ENCODE measurements at regions not wholly inside any gene's neighbourhood (a gene's known extent, or its start where the extent isn't known, plus 50 kb on each side); places are given as distances from the start of the nearest gene placed in this dataset.
A peak's percentile ranks its signal among the peaks of the same experiment; 100 is the strongest.

DNA sequence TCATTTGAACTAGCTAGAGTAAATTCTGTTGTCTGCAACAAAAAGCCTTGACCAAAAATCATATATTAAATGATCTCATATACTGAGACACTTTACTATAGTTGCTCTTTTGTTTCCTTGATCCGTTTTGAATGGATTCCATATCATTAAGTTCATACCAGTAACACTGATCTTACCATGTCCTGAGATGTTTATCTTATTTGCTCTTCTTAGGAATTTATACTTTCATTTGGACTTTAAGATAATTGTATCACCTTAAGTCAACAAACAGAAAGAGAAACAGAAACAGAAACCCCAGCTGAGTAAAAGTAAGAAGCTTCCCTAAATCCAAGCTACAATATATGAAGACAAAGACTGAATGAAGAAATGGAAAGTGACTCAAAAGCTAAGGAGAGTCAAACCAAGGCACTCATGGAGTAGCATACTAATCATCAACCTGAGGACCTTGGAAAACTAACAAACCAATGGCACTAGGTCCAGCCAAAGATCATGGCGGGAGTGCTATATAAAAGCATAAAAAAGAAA lies 106.5 kb upstream of the COX10 start:
- peak overlapping the region in 1 of 10 donors; percentile 17 for H3K4me3 Mint-ChIP-seq
- no peak for ATAC-seq

DNA sequence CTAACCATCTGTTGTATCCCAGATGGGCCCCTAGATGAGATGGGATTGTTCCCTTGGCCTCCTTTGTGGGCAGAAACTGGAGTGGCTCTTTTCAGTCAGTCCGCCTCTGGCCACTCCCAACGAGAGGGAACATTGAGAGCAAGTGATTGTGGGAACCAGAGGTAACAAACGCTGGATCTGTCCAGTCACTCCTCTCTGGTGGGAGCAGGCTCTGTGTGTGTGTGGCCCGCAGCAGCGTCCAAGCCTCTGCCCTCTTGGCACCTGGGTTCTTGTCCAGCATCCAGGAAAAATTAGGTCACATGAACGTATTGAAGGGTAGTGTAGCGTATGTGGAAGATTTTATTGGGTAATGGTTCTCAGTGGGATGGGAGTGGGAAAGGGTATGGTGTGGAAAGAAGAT lies 101.9 kb upstream of the COX10 start:
- Mint-ChIP-seq H3K36me3 (peaks cover 0 to 11% (median 0%) of the 10 kb centered on the region in 5 donors), H3K4me1 (peaks cover 0 to 24% (median 4%) of the 10 kb centered on the region in 7 donors), H3K4me3 (no peak overlapping the region), H3K27ac (no peak overlapping the region), H3K9me3 (no peaks in the 10 kb centered on the region), H3K27me3 (no peaks in the 10 kb centered on the region)
- ATAC-seq (no peak), DNase-seq (no peak)
- Histone ChIP-seq H3K36me3 (ENCODE audit: control insufficient read depth in 2 of 3, insufficient read depth in 3 of 3, low read length in 3 of 3) (no peaks in the 10 kb centered on the region), H3K27me3 (ENCODE audit: control insufficient read depth in 2 of 2, insufficient read depth in 2 of 2, low read length in 2 of 2) (no peaks in the 10 kb centered on the region), H3K4me3 (ENCODE audit: low read length) (no peak overlapping the region), H3K9me3 (ENCODE audit: control insufficient read depth in 2 of 3, low read length in 3 of 3) (no peaks in the 10 kb centered on the region), H3K27ac (ENCODE audit: low read depth, low read length) (no peak overlapping the region), H3K4me1 (ENCODE audit: control insufficient read depth in 2 of 2, insufficient read depth in 2 of 2, low read length in 2 of 2) (no peaks in the 10 kb centered on the region)
- intact Hi-C loops (cut with micrococcal nuclease) = no loop called here
- ChIA-PET CTCF (no interaction called here), POLR2A (no interaction called here)

More for the DNA sequence above, 106.5 kb upstream of the COX10 start:
- peaks cover 0 to 3% (median 0%) of the 10 kb centered on the region in 11 donors for H3K9me3 Mint-ChIP-seq
- Histone ChIP-seq H3K36me3 (ENCODE audit: control insufficient read depth in 2 of 3, insufficient read depth in 3 of 3, low read length in 3 of 3) (no peaks in the 10 kb centered on the region), H3K27ac (ENCODE audit: low read depth, low read length) (no peak overlapping the region), H3K27me3 (ENCODE audit: control insufficient read depth in 2 of 2, insufficient read depth in 2 of 2, low read length in 2 of 2) (no peaks in the 10 kb centered on the region), H3K4me3 (ENCODE audit: low read length) (no peak overlapping the region), H3K9me3 (ENCODE audit: control insufficient read depth in 2 of 3, low read length in 3 of 3) (no peaks in the 10 kb centered on the region), H3K4me1 (ENCODE audit: control insufficient read depth in 2 of 2, insufficient read depth in 2 of 2, low read length in 2 of 2) (no peaks in the 10 kb centered on the region)
- no peaks in the 10 kb centered on the region for H3K27me3 Mint-ChIP-seq
- peaks cover 0 to 17% (median 3%) of the 10 kb centered on the region in 7 donors for H3K4me1 Mint-ChIP-seq
- peak overlapping the region in 1 of 9 donors; percentile 44 for H3K27ac Mint-ChIP-seq
- peaks cover 0 to 12% (median 4%) of the 10 kb centered on the region in 5 donors for H3K36me3 Mint-ChIP-seq
- ChIA-PET CTCF (no interaction called here), POLR2A (no interaction called here)
- intact Hi-C loops (cut with micrococcal nuclease) = loop anchor here in 1 of 2 donors (5.0 kb wide), 2 partner anchors 155 to 340 kb away; partner anchors contain the start of gene HS3ST3B1
- no peak for DNase-seq

DNA sequence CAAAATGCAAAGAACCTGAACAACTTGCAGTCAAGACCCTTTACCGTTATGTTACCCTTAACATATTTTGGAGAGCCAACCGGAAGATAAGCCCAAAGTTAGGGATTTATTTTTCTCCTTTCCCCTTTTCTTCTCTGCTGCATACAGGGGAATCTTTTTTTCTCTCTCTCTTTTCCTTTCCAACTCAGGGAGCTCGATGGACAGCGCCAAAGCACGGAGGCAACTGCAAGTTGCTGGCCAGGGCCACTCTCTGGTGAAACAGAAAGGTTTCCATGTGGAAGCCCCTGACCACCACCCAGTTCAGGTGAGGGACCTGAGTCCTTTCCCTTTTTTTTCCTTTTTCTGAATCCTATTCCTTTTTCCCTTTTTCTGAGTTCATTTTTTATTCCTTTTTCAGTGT lies 98.8 kb upstream of the COX10 start:
- ATAC-seq (no peak), DNase-seq (no peak)
- H3K4me3 ChIP-seq (ENCODE audit: low read length) = no peak overlapping the region
- peaks cover 0 to 14% (median 3%) of the 10 kb centered on the region in 7 donors for H3K4me1 Mint-ChIP-seq
- no peaks in the 10 kb centered on the region for H3K9me3 ChIP-seq (ENCODE audit: control insufficient read depth in 2 of 3, low read length in 3 of 3)
- H3K4me1 ChIP-seq (ENCODE audit: control insufficient read depth in 2 of 2, insufficient read depth in 2 of 2, low read length in 2 of 2) = no peaks in the 10 kb centered on the region
- no peaks in the 10 kb centered on the region for H3K36me3 ChIP-seq (ENCODE audit: control insufficient read depth in 2 of 3, insufficient read depth in 3 of 3, low read length in 3 of 3)
- no peak overlapping the region for H3K27ac Mint-ChIP-seq
- no peak overlapping the region for H3K27ac ChIP-seq (ENCODE audit: low read depth, low read length)
- peaks cover 0 to 11% (median 4%) of the 10 kb centered on the region in 5 donors for H3K36me3 Mint-ChIP-seq
- intact Hi-C loops (cut with micrococcal nuclease) = no loop called here
- H3K27me3 Mint-ChIP-seq = no peaks in the 10 kb centered on the region
- ChIA-PET POLR2A (no interaction called here), CTCF (interaction anchor here (1.1 kb wide), 1 partner anchor 13 kb away, joined by 3 read pairs; no protein-coding TSS in a partner anchor)
- no peaks in the 10 kb centered on the region for H3K27me3 ChIP-seq (ENCODE audit: control insufficient read depth in 2 of 2, insufficient read depth in 2 of 2, low read length in 2 of 2)
- no peak overlapping the region for H3K4me3 Mint-ChIP-seq
- no peaks in the 10 kb centered on the region for H3K9me3 Mint-ChIP-seq

DNA sequence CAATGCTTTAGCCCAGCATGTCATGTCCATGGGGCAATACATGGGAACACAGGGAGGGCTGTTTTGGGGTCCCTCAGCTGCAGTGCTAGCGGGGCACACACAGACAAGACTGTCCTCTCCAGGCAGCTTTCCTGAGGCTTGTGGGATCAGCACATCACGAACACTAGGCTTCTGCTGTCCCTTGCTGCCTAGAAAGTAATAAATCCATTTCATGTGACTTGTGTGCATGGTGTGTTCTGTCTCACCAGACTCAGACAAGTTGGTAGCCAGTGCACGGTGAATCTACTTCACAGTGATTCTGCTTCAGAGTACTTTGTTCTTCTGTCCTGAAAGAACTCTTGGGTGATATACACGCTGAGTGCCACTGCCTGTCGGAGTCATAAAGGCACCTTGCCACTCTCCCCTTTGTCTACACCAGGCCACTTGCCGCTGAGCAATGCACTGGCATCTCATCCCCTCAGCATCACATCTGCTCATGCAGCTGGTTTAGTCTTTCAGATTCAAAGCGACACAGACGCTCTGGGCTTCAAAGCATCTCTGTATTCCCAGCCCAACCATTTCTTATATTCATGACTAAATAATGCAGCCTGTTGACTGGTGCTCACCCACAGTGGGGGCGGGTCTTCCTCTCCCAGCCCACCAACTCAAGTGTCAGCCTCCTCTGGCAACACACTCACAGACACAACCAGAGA lies 95.2 kb upstream of the COX10 start:
- H3K9me3 ChIP-seq (ENCODE audit: control insufficient read depth in 2 of 3, low read length in 3 of 3) = no peaks in the 10 kb centered on the region
- H3K4me1 ChIP-seq (ENCODE audit: control insufficient read depth in 2 of 2, insufficient read depth in 2 of 2, low read length in 2 of 2) = no peaks in the 10 kb centered on the region
- CTCF ChIA-PET = no interaction called here
- H3K36me3 ChIP-seq (ENCODE audit: control insufficient read depth in 2 of 3, insufficient read depth in 3 of 3, low read length in 3 of 3) = no peaks in the 10 kb centered on the region
- Mint-ChIP-seq H3K27ac (no peak overlapping the region), H3K36me3 (peaks cover 6 to 29% (median 17%) of the 10 kb centered on the region in 5 donors), H3K27me3 (no peaks in the 10 kb centered on the region), H3K4me3 (no peak overlapping the region), H3K4me1 (peaks cover 0 to 24% (median 4%) of the 10 kb centered on the region in 7 donors), H3K9me3 (peaks cover 0 to 3% (median 0%) of the 10 kb centered on the region in 11 donors)
- no peaks in the 10 kb centered on the region for H3K27me3 ChIP-seq (ENCODE audit: control insufficient read depth in 2 of 2, insufficient read depth in 2 of 2, low read length in 2 of 2)
- no peak overlapping the region for H3K4me3 ChIP-seq (ENCODE audit: low read length)
- no peak overlapping the region for H3K27ac ChIP-seq (ENCODE audit: low read depth, low read length)
- intact Hi-C loops (cut with micrococcal nuclease) = no loop called here
- DNase-seq = no peak
- ATAC-seq = no peak
- POLR2A ChIA-PET = no interaction called here

DNA sequence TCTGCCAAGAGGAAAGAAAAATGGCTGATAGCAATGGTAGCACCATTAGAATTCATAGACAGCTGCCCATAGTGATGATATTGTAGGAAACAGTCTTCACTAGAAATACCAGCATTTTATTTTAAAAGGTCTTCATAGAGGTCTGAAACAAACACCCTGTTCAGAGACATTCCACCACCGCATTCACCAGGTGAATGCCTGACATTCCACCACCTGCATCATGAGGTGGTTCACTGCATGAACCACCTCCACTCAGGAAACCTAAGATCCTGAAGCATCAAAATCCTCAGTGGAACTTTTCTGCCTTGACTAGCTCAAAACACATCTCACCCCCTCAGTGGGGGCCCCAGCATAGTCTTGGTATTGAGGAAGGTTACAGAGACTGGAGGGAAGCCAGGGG lies 91.5 kb upstream of the COX10 start:
- Mint-ChIP-seq H3K9me3 (peaks cover 0 to 4% (median 0%) of the 10 kb centered on the region in 11 donors), H3K36me3 (peaks cover 7 to 46% (median 39%) of the 10 kb centered on the region in 5 donors), H3K4me1 (peaks cover 0 to 10% (median 0%) of the 10 kb centered on the region in 7 donors), H3K4me3 (no peak overlapping the region), H3K27ac (no peak overlapping the region), H3K27me3 (no peaks in the 10 kb centered on the region)
- no peaks in the 10 kb centered on the region for H3K9me3 ChIP-seq (ENCODE audit: control insufficient read depth in 2 of 3, low read length in 3 of 3)
- H3K27me3 ChIP-seq (ENCODE audit: control insufficient read depth in 2 of 2, insufficient read depth in 2 of 2, low read length in 2 of 2) = no peaks in the 10 kb centered on the region
- POLR2A ChIA-PET = no interaction called here
- H3K27ac ChIP-seq (ENCODE audit: low read depth, low read length) = no peak overlapping the region
- no peaks in the 10 kb centered on the region for H3K36me3 ChIP-seq (ENCODE audit: control insufficient read depth in 2 of 3, insufficient read depth in 3 of 3, low read length in 3 of 3)
- no peaks in the 10 kb centered on the region for H3K4me1 ChIP-seq (ENCODE audit: control insufficient read depth in 2 of 2, insufficient read depth in 2 of 2, low read length in 2 of 2)
- ATAC-seq (no peak), DNase-seq (no peak)
- intact Hi-C loops (cut with micrococcal nuclease) = no loop called here
- H3K4me3 ChIP-seq (ENCODE audit: low read length) = no peak overlapping the region
- CTCF ChIA-PET = no interaction called here

DNA sequence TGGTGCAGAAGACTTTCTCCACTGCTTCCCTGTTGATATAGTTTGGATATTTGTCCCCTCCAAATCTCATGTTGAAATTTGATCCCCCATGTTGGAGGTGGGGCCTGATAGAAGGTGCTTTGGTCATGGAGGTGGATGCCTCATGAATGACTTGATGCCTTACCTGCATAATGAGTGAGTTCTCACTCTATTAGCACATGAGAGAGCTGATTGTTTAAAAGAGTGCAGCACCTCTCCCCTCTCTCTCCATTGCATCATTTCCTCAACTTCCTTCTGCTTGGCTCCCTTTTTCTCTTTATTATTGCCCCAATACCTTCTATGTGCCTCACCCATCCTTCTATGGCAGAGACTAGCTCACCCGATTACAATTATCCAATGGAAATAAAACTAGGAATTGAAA lies 90.8 kb upstream of the COX10 start:
- H3K4me1 ChIP-seq (ENCODE audit: control insufficient read depth in 2 of 2, insufficient read depth in 2 of 2, low read length in 2 of 2) = no peaks in the 10 kb centered on the region
- no peak overlapping the region for H3K4me3 Mint-ChIP-seq
- CTCF ChIA-PET = no interaction called here
- intact Hi-C loops (cut with micrococcal nuclease) = no loop called here
- no peak overlapping the region for H3K4me3 ChIP-seq (ENCODE audit: low read length)
- H3K27me3 Mint-ChIP-seq = no peaks in the 10 kb centered on the region
- H3K36me3 ChIP-seq (ENCODE audit: control insufficient read depth in 2 of 3, insufficient read depth in 3 of 3, low read length in 3 of 3) = no peaks in the 10 kb centered on the region
- peaks cover 0 to 10% (median 0%) of the 10 kb centered on the region in 7 donors for H3K4me1 Mint-ChIP-seq
- no peak overlapping the region for H3K27ac ChIP-seq (ENCODE audit: low read depth, low read length)
- H3K27me3 ChIP-seq (ENCODE audit: control insufficient read depth in 2 of 2, insufficient read depth in 2 of 2, low read length in 2 of 2) = no peaks in the 10 kb centered on the region
- no peak for DNase-seq
- H3K9me3 ChIP-seq (ENCODE audit: control insufficient read depth in 2 of 3, low read length in 3 of 3) = no peaks in the 10 kb centered on the region
- no peak overlapping the region for H3K27ac Mint-ChIP-seq
- POLR2A ChIA-PET = no interaction called here
- no peak for ATAC-seq
- H3K9me3 Mint-ChIP-seq = peaks cover 0 to 4% (median 0%) of the 10 kb centered on the region in 11 donors
- H3K36me3 Mint-ChIP-seq = peaks cover 7 to 51% (median 43%) of the 10 kb centered on the region in 5 donors

DNA sequence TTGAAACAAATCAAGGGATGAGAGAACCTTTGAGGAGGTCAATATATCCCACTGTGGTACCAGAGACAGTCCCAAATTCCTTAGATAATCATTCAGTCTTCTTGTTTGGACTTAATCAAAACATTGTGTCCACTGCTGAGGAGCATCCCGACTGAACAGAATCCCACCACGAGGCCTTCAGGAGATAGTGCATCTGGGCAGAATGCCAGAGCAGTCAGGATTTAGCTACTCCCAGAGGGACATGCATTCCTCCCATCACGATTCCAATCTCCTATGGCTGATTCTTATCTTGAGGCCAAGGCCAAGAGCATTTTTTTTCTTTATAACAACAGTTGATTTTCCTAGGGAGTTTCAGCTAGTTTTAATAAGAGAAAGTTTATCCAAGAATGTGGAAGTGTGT lies 87.4 kb upstream of the COX10 start:
- peaks cover 7 to 58% (median 45%) of the 10 kb centered on the region in 5 donors for H3K36me3 Mint-ChIP-seq
- H3K9me3 ChIP-seq (ENCODE audit: control insufficient read depth in 2 of 3, low read length in 3 of 3) = no peaks in the 10 kb centered on the region
- H3K27me3 ChIP-seq (ENCODE audit: control insufficient read depth in 2 of 2, insufficient read depth in 2 of 2, low read length in 2 of 2) = no peaks in the 10 kb centered on the region
- H3K27ac Mint-ChIP-seq = no peak overlapping the region
- H3K9me3 Mint-ChIP-seq = peaks cover 0 to 4% (median 0%) of the 10 kb centered on the region in 11 donors
- no peaks in the 10 kb centered on the region for H3K27me3 Mint-ChIP-seq
- ChIA-PET CTCF (no interaction called here), POLR2A (no interaction called here)
- no peaks in the 10 kb centered on the region for H3K36me3 ChIP-seq (ENCODE audit: control insufficient read depth in 2 of 3, insufficient read depth in 3 of 3, low read length in 3 of 3)
- H3K4me1 Mint-ChIP-seq = peaks cover 0 to 12% (median 0%) of the 10 kb centered on the region in 7 donors
- intact Hi-C loops (cut with micrococcal nuclease) = no loop called here
- H3K4me1 ChIP-seq (ENCODE audit: control insufficient read depth in 2 of 2, insufficient read depth in 2 of 2, low read length in 2 of 2) = no peaks in the 10 kb centered on the region
- H3K4me3 Mint-ChIP-seq = no peak overlapping the region
- DNase-seq (no peak), ATAC-seq (no peak)
- no peak overlapping the region for H3K27ac ChIP-seq (ENCODE audit: low read depth, low read length)
- H3K4me3 ChIP-seq (ENCODE audit: low read length) = no peak overlapping the region

Data from naive thymus-derived CD4-positive, alpha-beta T cell (primary cell).